HG03571 (cell line): ENCODE measurements at regions not wholly inside any gene's neighbourhood (a gene's known extent, or its start where the extent isn't known, plus 50 kb on each side); places are given as distances from the start of the nearest gene placed in this dataset.
"Not testable (repeated sequence)": the region's sequence is repeated elsewhere in the genome, so short reads cannot be mapped to it uniquely, and the experiment has no call there.

Experiments
- ATAC-seq: cut with Tn5 transposase; IDR thresholded peaks from one replicate; pipeline ENCODE4 v1.9.1; 2021; ENCODE audit not compliant: unreplicated experiment

DNA sequence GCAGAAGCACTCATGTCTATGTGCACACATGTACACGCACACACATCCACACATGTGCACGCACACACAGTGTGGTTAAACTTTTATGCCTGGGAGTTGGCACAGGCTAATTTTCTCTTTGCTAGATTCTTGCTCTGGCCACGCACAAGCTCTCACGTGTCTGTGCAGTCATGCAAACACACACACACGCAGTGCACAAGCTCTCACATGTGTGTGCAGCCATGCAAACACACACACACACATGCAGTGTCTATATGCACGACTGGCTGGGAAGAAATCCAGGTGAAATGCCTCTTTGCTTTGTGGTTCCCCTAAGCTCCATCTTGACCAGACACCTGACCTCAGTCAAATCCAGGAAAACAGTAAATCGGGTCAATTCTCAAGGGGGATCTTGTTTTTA, 138.0 kb downstream of the SHOX start:
- ATAC-seq, result no peak

DNA sequence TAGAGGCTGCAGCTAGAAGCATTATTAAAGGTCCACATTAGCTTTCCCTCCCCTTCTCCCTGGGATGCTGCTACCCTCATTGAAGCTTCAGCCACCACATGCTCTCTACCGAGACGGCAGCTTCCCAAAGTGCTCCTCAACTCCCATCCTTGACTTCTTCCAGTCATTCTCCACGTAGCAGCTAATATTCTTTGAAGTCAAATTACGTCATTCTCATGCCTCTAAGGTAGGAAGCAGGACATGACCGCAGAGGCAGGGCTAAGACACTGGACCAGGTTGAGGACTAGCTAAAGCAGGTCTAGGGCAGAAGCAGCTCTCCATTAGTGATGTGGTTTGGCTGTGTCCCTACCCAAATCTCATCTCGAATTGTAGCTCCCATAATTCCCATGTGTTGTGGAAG, 128.3 kb downstream of the SHOX start:
- no peak for ATAC-seq

DNA sequence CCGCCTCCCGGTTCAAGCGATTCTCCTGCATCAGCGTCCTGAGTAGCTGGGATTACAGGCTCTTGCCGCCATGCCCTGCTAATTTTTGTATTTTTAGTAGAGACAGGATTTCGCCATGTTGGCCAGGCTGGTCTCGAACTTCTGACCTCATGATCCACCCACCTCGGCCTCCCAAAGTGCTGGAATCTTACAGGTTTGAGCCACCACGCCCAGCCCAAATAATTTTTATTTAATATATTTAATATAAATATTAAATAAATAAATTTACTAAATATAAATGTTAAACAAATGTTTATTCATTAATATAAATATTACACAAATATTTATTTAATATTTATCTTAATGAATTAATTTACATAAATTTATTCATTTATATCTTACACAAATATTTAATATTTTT, 120.2 kb downstream of the SHOX start:
- ATAC-seq, result no peak

DNA sequence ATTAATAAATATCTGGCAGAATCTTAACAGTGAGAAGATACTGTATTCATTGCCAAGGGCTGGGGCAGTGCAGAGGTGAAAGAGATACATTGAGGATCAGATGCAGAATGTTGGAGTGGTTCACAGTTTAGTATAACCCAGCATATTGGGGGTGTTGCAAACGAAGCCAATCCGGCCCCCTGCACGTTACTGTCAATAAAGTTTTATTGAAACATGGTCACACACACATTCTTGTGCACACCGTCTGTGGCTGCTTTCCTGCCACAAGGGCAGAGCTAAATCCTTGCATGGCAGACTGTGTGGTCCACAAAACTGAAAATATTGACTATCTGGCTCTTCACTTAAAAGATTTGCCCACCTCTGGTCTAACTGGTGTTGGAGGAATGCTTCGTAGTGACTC, 119.7 kb downstream of the SHOX start:
- ATAC-seq, result no peak

DNA sequence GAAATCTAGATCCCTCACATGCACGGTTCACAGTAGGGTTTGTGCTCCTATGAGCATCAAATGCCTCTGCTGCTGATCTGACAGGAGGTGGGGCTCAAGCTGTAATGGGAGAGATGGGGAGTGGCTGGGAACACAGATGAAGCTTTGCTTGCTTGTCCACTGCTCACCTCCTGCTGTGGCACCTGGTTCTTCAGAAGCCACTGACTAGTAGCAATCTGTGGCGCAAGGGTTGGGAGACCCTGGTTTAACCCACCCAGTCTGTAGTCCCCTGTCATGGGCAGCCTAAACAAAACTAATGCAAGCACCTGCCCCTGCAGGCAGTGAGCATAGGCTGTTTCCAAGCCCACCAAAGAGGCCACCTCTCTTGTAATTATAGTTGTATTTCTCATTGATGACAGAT, 116.6 kb downstream of the SHOX start:
- no peak for ATAC-seq

DNA sequence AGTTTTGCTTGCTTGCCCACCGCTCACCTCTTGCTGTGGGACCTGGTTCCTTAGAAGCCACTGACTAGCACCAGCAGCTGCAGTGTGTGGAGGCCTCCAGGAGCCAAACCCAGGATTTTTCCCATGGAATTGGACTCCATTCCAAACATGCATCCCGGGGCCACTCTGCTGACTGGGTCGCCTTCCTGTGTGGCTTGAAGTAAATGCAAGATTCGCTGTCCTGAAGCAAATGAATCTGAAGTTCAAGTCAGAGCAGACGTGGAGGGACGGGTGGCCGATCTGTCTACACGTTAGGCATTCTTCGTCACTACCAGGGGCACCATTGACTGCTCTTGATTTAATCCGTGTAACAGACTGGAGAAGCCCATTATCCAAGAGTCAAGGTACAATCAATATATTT, 109.0 kb downstream of the SHOX start:
- ATAC-seq, result no peak

DNA sequence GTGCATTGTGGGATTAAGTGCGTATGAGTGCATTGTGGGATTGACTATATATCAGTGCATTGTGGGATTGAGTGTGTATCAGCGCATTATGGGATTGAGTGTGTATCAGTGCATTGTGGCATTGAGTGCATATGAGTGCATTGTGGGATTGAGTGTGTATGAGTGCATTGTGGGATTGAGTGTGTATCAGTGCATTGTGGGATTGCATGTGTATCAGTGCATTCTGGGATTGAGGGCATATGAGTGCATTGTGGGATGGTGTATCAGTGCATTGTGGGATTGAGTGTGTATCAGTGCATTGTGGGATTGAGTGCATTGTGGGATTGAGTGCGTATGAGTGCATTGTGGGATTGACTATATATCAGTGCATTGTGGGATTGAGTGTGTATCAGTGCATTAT, 106.4 kb downstream of the SHOX start:
- not testable (repeated sequence) for ATAC-seq

DNA sequence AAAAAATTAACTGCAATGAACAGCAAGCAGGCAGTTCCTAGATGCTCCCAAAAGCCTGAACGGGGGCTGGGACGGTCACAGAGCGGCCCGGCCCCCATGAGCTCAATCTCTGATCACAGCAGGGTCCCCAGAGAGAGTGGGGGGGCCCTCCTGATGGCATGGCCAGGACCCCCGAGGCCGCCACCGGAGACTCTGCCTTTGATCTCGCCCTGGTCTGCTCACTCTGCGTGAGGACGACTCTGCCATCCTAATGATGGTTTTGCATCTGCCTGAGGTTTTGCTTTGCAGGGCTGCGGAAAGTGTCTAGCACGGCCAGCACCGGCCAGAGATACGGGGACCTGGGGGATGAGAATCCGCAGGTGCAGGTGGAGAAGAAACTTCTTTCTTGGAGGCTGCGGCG, 103.8 kb downstream of the SHOX start:
- ATAC-seq, result no peak

DNA sequence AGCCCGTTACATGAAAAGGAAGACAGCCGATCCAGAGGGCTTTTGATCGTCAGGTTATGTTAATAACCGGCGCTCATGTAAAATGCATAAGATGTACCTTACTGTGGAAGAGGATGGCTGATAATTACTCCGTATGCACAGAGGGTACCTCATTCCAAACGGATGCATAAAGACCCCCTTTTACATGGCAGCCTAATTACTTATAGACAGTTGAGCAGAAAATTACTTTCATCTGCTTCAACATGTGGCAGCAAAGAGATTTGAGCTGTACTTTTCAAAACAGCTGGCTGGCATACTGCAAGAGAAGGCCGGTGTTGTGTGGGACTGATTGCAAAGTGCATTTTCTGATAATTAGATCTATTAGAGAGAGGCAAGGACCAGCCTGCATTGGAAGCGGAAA, 103.4 kb downstream of the SHOX start:
- ATAC-seq, result no peak

DNA sequence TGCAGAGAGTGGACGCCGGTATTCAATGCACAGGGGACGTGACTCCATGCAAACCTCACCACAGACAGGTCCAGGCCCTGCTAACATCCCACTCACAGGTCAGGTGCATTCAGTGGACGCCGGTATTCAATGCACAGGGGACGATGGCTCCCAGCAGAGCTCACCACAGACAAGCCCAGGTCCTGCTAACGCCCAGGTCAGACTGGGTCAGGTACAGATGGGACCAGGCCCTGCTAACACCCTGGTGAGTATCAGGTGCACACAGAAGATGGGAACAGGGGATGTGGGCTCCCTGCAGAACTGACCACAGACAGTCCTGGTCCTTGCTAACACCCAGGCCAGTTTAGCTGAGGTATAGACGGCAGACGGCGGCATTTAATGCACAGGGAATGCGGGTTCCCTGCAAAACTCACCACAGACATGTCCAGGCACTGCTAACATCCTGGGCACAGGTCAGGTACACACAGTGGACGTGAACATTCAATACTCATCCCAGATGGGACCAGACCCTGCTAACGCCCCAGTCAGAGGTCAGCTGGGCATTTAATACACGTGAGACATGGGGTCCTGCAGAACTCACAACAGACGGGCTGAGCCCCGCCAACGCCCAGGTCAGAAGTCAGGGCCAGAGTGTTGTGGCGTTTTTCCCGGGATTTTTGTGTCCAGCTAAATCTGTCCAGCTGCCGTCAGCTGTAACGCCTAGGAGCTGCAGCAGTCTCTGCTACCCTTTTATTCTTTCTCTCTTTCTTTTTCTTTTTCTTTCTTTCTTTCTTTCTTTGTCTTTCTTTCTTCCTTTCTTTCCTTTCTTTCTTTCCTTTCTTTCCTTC, 99.2 kb downstream of the SHOX start:
- ATAC-seq, result no peak

DNA sequence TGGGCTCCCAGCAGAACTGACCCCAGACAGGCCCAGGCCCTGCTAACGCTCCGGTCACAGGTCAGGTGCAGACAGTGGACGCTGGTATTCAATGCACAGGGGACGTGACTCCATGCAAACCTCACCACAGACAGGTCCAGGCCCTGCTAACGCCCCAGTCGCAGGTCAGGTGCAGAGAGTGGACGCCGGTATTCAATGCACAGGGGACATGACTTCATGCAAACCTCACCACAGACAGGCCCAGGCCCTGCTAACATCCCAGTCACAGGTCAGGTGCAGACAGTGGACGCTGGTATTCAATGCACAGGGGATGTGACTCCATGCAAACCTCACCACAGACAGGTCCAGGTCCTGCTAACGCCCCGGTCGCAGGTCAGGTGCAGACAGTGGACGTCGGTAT, 98.5 kb downstream of the SHOX start:
- ATAC-seq, result not testable (repeated sequence)

DNA sequence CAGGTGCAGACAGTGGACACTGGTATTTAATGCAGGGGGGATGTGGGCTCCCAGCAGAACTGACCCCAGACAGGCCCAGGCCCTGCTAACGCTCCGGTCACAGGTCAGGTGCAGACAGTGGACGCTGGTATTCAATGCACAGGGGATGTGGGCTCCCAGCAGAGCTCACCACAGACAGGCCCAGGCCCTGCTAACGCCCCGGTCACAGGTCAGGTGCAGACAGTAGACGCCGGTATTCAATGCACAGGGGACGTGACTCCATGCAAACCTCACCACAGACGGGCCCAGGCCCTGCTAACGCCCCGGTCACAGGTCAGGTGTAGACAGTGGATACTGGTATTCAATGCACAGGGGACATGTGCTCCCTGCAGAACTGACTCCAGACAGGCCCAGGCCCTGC, 98.0 kb downstream of the SHOX start:
- ATAC-seq, result not testable (repeated sequence)

DNA sequence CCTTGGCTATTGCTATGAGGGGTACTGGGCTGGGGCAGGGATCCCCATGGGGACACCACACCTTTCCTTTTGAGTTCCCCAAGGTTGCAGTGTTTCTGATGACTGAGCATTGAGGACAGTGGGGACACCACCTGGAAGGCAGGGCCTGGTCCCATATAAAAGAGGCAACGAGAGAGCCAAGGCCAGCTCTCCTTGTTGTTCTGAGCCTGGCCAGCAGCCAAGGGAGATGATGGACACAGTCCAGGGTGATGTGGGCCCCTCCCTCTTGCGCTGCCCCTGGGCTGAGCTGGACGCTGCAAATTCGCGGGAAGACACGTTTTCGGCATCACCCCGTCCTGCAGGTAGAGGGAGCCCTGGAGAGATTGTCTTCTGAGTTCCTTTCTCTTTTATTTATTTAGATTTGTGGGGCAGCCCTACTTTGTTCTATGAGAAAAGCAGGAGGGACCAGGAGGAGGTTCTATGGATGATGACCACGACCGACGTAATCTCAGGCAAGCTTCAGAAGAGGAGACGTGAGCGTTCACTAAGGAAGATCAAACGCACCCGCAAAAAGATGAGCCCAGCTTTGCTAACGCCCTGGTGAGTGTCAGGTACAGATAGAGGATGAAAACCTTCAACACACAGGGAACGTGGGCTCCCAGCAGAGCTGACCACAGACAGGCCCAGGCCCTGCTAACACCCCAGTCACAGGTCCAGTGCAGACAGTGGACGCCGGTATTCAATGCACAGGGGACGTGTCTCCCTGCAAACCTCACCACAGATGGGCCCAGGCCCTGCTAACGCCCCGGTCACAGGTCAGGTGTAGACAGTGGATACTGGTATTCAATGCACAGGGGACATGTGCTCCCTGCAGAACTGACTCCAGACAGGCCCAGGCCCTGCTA, 97.4 kb downstream of the SHOX start:
- ATAC-seq, result no peak

DNA sequence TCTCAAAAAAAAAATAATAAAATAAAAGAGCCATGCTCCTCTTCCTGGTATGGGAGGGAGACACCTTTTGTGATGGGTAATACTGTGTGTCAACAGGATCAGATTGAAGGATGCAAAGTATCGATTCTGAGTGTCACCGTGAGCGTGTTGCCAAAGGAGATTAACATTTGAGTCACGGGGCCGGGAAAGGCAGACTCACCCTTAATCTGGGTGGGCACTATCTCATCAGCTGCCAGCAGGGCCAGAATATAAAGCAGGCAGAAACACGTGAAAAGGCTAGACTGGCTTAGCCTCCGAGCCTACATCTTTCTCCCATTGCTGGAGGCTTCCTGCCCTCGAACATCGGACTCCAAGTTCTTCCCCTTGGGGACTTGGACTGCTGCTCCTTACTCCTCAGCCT, 95.4 kb downstream of the SHOX start:
- ATAC-seq, result no peak

DNA sequence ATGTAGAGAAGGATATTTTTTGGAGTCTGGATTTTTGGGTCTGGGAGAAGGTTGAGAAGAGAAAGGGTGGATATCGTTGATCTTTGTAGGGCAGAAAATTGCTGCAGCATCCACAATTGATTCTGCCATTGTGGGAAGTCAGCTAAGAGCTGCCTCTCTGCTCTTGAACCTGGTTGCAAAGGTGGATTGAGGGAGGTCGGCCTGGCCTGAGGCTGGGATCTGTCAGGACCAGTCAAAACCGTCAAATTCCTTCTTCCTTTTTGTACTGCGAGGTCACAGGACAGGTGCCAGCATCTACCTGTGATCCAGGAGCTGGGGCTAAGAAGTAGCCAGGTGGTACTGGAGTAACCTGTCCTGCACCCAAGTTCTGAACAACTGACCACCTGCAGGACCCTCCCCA, 93.7 kb downstream of the SHOX start:
- no peak for ATAC-seq

DNA sequence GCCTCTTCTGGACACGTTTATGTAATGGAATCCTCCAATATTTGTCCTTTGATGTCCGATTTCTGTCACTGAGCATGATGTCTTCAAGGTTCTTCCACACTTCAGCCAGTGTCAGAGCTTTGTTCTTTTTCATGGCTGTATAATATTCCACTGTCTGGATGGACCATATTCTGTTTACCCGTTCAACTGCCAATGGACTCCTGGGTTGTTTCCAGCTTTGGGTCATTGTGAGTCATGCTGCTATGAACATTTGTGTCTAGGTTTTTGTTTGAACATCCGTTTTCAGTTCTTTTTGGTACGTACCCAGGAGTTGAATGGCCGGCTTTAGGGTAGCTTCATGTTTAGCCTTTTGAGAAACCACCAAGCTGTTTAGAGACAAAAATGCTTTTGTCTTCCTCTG, 93.2 kb downstream of the SHOX start:
- no peak for ATAC-seq

DNA sequence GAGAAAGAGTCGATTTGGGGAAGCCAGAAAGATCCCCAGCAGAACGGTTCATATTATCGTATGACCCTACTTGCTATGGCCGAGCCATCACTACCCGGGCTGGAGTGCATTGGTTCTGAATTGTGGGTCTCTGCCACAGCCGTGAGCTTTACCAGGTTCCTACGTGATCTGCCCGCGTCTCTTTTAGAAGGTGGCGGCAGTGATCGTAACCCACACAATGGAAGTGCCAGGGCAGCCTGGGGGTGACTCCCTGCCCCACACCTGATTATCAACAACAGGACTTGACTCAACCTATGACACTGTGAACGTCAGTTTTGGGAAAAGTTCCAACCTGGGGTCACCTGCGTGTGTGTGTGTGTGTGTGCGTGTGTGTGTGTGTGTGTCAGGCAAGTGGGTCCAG, 90.8 kb downstream of the SHOX start:
- ATAC-seq, result no peak

DNA sequence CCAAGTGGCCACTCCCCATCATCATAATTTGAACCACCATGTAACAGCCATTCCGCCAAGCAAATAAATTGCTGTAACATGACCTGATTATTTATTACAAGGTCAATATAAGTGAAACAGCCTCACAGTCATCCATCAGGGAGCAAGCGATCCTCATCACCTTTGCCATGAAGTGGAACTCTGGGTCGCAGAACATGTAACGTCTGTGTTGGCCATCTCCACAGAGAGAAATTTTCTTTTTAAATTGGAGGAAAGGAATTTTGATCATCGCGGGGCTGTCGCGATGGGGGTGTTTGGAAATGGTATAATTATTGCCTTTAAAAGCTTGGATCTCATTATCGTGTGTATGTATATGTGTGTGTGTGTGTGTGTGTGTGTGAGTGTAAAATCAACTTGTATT, 90.2 kb downstream of the SHOX start:
- ATAC-seq, result no peak

DNA sequence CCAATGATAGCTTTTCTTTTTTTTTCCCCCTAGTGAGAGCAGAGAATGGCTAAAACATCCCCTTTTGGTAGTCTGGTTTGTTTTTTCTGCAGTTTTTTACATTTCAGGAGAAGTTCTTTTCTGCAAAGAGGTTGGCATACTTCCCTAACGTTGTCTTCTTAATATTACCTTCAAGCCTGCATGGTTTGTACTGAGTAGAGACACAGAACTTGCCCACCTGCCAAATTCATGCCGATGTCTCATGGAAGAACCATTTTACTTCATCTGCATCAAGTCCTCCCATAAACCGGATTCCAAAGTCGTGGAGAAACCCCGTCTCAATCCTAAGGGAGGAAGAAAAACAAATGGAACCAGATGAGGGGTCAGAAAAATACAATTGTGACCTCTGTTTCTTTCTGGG, 89.7 kb downstream of the SHOX start:
- no peak for ATAC-seq

DNA sequence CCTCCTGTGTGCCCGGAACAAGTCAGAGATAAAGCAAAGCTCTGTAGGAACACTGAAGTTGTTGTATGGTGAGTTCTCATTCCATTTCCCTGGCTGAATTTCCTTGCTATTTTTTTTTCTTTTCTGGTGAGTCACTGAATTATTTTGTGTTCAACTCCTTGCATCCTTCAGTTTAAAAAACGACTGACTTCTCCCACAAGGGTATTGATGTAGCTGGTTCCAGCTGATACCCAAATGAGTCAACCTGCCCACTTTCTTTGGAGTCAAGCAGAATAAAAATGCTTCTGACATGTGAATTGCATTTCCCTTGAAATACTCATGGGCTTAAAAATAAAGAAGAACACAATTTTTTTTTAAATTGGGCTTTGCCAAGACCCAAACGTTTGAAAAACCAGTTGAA, 85.5 kb downstream of the SHOX start:
- no peak for ATAC-seq

DNA sequence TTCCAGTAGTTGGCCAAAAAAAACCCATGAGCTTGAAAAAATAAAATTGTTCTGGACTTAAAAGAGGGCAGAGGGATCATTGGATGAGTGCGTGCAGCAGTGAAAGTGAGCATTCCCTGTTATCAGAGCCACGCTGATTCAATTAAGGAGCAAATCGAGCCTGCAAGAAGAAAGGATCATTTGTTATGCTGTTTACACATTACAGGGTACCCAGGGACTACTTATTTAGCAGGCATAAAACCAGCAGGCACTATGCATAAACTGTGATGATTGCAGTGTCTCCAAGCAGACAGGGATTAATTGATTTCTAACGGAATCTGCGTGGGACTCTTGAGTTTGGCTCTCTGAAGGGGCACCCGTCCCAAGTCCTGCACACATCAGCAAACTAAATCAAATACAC, 83.5 kb downstream of the SHOX start:
- ATAC-seq, result no peak
